ENCODE measurements at regions not wholly inside any gene's neighbourhood (a gene's known extent, or its start where the extent isn't known, plus 50 kb on each side); places are given as distances from the start of the nearest gene placed in this dataset.

DNA sequence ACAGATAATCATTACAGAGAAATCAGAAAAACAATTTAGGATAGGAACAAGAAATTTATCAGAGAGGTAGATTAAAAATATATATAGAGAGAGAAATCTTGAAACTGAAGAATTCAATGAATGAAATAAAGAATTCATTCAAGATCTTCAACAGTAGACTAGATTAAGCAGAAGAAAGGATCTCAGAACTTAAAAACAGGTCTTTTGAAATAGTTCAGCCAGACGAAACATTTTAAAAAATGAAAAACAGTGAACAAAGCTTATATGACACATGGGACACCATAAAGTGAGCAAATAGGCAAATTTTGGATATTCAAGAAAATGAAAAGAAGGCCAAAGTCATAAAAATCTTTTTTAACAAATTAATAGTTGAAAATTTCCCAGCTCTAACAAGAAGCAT is 138.8 kb downstream of the CASP12 start:
- H3K9me3 ChIP-seq (ENCODE audit: control insufficient read depth, insufficient read depth, low read length), result no peaks in the 10 kb centered on the region
- no peak overlapping the region for H3K9ac ChIP-seq (ENCODE audit: low read depth, low read length)
- no peaks in the 10 kb centered on the region for H3K27me3 ChIP-seq (ENCODE audit: control insufficient read depth, insufficient read depth, low read length)
- H3K4me3 ChIP-seq (ENCODE audit: low read depth, low read length), result no peak overlapping the region
- H3K27ac ChIP-seq (ENCODE audit: low read depth, low read length), result no peak overlapping the region
- H3K4me1 ChIP-seq (ENCODE audit: control insufficient read depth, insufficient read depth, low read length), result peaks cover 11% of the 10 kb centered on the region; the same call in 1 of the 2 replicates
- H3K36me3 ChIP-seq (ENCODE audit: control insufficient read depth, insufficient read depth, low read length), result no peaks in the 10 kb centered on the region

DNA sequence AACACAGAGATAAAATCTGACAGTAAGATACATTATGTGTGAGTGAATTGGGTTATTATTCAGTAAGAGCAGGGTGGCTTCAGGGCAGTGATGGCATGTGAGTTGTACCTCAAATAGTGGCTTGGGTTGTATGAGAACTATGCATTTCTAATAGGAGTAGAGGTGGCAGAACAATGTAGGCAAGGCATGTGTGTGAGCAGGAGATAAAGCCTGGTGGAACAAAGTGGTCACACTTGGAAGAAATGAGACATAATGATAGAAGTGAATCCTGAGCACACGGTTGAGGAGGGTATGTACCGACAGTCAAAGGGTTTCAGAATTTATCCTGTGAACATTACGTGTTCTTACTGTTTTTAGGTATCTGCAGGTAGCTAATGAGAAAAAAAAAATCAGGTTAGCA is 159.3 kb downstream of the CASP12 start:
- Histone ChIP-seq H3K4me3 (ENCODE audit: low read depth, low read length) (no peak overlapping the region), H3K27ac (ENCODE audit: low read depth, low read length) (no peak overlapping the region), H3K36me3 (ENCODE audit: control insufficient read depth, insufficient read depth, low read length) (no peaks in the 10 kb centered on the region), H3K9me3 (ENCODE audit: control insufficient read depth, insufficient read depth, low read length) (no peaks in the 10 kb centered on the region), H3K27me3 (ENCODE audit: control insufficient read depth, insufficient read depth, low read length) (no peaks in the 10 kb centered on the region), H3K9ac (ENCODE audit: low read depth, low read length) (no peak overlapping the region), H3K4me1 (ENCODE audit: control insufficient read depth, insufficient read depth, low read length) (no peaks in the 10 kb centered on the region)

DNA sequence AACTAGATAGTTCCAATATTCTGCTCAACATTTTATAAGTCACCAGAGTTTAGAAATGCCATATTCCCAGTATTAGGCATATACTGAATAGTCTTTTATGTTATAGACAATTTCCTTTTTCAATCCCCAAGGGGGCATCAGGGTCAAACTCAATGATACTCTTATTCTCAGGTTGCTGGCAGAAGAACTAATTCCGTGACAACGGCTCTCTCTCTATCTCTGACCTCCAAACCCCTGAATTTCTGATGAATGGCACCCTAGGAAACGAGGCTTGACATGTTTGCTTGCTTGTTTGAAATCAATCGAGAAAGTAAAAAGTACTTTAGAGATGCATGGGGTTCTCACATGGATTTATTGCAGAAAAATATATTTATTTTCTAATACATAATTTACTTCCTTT is 160.1 kb downstream of the CASP12 start:
- no peaks in the 10 kb centered on the region for H3K4me1 ChIP-seq (ENCODE audit: control insufficient read depth, insufficient read depth, low read length)
- H3K4me3 ChIP-seq (ENCODE audit: low read depth, low read length), result no peak overlapping the region
- H3K9me3 ChIP-seq (ENCODE audit: control insufficient read depth, insufficient read depth, low read length), result no peaks in the 10 kb centered on the region
- no peaks in the 10 kb centered on the region for H3K36me3 ChIP-seq (ENCODE audit: control insufficient read depth, insufficient read depth, low read length)
- no peak overlapping the region for H3K9ac ChIP-seq (ENCODE audit: low read depth, low read length)
- no peak overlapping the region for H3K27ac ChIP-seq (ENCODE audit: low read depth, low read length)
- no peaks in the 10 kb centered on the region for H3K27me3 ChIP-seq (ENCODE audit: control insufficient read depth, insufficient read depth, low read length)

DNA sequence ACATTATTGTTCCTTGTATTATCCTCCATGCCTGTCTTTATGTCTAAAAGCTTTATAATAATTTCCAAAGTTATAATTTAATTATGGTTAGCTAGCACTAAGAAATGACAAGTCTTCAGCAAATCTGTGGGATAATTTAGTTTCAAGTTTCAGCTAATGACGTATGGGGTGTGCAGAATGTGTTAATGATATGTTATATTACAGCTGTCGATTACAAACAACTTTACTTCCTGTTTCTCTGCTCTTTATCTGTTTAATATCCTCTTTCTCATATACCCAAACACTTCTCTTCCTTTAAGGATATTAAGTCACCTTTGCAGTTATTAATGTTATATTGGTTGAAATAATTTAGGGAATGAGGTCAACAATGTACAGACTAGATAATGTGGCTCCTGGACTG is 161.8 kb downstream of the CASP12 start:
- Histone ChIP-seq H3K4me1 (ENCODE audit: control insufficient read depth, insufficient read depth, low read length) (no peaks in the 10 kb centered on the region), H3K9me3 (ENCODE audit: control insufficient read depth, insufficient read depth, low read length) (no peaks in the 10 kb centered on the region), H3K36me3 (ENCODE audit: control insufficient read depth, insufficient read depth, low read length) (no peaks in the 10 kb centered on the region), H3K9ac (ENCODE audit: low read depth, low read length) (no peak overlapping the region), H3K27ac (ENCODE audit: low read depth, low read length) (no peak overlapping the region), H3K4me3 (ENCODE audit: low read depth, low read length) (no peak overlapping the region), H3K27me3 (ENCODE audit: control insufficient read depth, insufficient read depth, low read length) (no peaks in the 10 kb centered on the region)

DNA sequence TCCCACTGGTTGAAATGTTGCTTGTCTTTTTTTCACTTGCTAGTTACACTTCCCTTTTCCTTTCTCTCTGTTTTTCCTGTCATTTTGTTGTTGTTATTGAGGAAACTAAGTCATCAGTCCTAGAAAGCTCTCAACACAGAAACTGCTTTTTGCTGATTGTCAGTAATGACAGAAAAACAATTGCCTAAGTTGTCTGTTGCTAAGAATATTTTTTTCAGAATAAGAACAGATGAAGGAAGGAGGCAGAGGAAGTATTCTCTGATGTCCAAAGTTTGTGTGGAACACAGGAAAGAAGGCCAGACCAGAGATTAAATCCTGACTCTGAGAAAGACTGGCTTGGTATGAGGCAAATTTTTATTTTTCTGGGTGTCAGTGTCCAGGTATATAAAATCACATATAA is 163.3 kb downstream of the CASP12 start:
- Histone ChIP-seq H3K4me1 (ENCODE audit: control insufficient read depth, insufficient read depth, low read length) (no peaks in the 10 kb centered on the region), H3K4me3 (ENCODE audit: low read depth, low read length) (no peak overlapping the region), H3K27me3 (ENCODE audit: control insufficient read depth, insufficient read depth, low read length) (no peaks in the 10 kb centered on the region), H3K36me3 (ENCODE audit: control insufficient read depth, insufficient read depth, low read length) (no peaks in the 10 kb centered on the region), H3K9ac (ENCODE audit: low read depth, low read length) (no peak overlapping the region), H3K9me3 (ENCODE audit: control insufficient read depth, insufficient read depth, low read length) (no peaks in the 10 kb centered on the region), H3K27ac (ENCODE audit: low read depth, low read length) (no peak overlapping the region)

DNA sequence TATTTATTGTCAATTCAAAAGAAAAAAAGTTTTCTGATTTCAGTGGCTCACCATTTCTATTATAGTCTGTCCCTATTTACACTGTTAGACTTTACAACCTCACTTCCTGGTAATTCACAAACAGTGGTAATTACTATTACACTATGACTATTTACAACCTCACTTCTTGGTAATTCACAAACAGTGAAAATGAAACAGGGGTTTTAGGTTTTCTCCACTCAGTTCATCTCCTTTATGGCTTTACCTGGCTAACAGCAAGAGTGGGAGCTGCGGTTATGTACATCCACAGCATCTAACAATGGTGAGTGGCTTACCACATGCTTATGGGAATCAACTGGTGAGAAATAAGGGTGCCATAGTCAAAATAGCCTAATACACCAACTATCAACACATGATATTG is 166.4 kb downstream of the CASP12 start:
- Histone ChIP-seq H3K36me3 (ENCODE audit: control insufficient read depth, insufficient read depth, low read length) (no peaks in the 10 kb centered on the region), H3K27ac (ENCODE audit: low read depth, low read length) (no peak overlapping the region), H3K4me1 (ENCODE audit: control insufficient read depth, insufficient read depth, low read length) (no peaks in the 10 kb centered on the region), H3K9ac (ENCODE audit: low read depth, low read length) (no peak overlapping the region), H3K27me3 (ENCODE audit: control insufficient read depth, insufficient read depth, low read length) (no peaks in the 10 kb centered on the region), H3K4me3 (ENCODE audit: low read depth, low read length) (no peak overlapping the region), H3K9me3 (ENCODE audit: control insufficient read depth, insufficient read depth, low read length) (no peaks in the 10 kb centered on the region)

DNA sequence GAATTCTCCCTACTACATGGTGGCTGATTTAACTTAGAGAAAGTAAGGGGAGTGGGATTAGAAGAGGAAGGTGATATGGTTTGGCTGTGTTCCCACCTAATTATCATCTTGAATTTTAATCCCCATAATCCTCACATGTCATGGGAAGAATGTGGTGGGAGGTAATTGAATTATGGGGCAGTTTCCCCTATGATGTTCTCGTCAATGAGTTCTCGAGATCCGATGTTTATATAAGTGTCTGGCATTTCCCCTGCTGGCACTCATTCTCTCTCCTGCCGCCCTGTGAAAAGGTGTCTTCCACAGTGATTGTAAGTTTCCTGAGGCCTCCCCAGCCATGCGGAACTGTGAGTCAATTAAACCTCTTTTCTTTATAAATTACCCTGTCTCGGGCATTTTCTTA is 169.3 kb downstream of the CASP12 start:
- H3K27me3 ChIP-seq (ENCODE audit: control insufficient read depth, insufficient read depth, low read length), result no peaks in the 10 kb centered on the region
- no peak overlapping the region for H3K9ac ChIP-seq (ENCODE audit: low read depth, low read length)
- H3K4me1 ChIP-seq (ENCODE audit: control insufficient read depth, insufficient read depth, low read length), result no peaks in the 10 kb centered on the region
- H3K27ac ChIP-seq (ENCODE audit: low read depth, low read length), result no peak overlapping the region
- no peak overlapping the region for H3K4me3 ChIP-seq (ENCODE audit: low read depth, low read length)
- no peaks in the 10 kb centered on the region for H3K36me3 ChIP-seq (ENCODE audit: control insufficient read depth, insufficient read depth, low read length)
- H3K9me3 ChIP-seq (ENCODE audit: control insufficient read depth, insufficient read depth, low read length), result no peaks in the 10 kb centered on the region

DNA sequence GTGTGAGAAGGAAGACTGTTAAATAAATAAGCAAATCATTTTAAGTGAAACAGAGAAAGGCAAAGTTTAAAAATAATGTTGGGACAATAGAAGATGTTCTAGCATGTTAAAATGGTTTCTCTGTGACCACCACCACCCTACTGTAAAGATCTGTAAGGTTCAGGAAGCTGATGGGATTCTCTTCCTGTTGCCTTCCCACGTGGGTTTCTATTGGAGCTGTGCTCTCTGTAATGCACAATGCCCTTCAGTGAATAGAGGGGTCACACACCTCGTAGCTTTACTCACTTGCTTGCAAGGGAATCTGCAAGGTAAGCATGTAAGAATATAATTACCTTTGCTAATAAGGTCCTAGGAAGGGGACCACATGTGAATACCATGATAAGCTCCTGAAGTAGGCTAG is 170.5 kb downstream of the CASP12 start:
- no peak overlapping the region for H3K9ac ChIP-seq (ENCODE audit: low read depth, low read length)
- H3K27ac ChIP-seq (ENCODE audit: low read depth, low read length), result no peak overlapping the region
- no peaks in the 10 kb centered on the region for H3K36me3 ChIP-seq (ENCODE audit: control insufficient read depth, insufficient read depth, low read length)
- H3K27me3 ChIP-seq (ENCODE audit: control insufficient read depth, insufficient read depth, low read length), result no peaks in the 10 kb centered on the region
- no peak overlapping the region for H3K4me3 ChIP-seq (ENCODE audit: low read depth, low read length)
- H3K9me3 ChIP-seq (ENCODE audit: control insufficient read depth, insufficient read depth, low read length), result no peaks in the 10 kb centered on the region
- no peaks in the 10 kb centered on the region for H3K4me1 ChIP-seq (ENCODE audit: control insufficient read depth, insufficient read depth, low read length)

DNA sequence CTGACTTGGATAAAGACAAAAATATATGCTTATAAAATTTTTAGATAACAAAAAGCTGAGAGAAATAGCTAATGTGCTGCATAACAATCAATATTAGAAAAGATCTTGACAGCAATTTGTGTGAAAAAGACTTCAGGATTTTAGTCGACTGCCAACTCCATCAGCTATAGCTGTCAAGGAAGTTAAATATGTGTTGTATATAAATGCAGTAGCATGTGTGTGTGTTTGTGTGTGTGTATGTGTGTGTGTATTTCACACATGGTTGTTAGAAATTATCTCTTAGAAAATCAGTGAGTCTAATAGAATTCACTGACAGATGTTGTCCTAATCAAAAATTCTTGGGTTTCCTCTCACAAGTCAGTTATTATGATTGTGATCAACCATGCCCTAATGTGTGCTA is 171.2 kb downstream of the CASP12 start:
- H3K27me3 ChIP-seq (ENCODE audit: control insufficient read depth, insufficient read depth, low read length), result no peaks in the 10 kb centered on the region
- no peak overlapping the region for H3K9ac ChIP-seq (ENCODE audit: low read depth, low read length)
- no peaks in the 10 kb centered on the region for H3K9me3 ChIP-seq (ENCODE audit: control insufficient read depth, insufficient read depth, low read length)
- H3K4me3 ChIP-seq (ENCODE audit: low read depth, low read length), result no peak overlapping the region
- H3K36me3 ChIP-seq (ENCODE audit: control insufficient read depth, insufficient read depth, low read length), result no peaks in the 10 kb centered on the region
- no peaks in the 10 kb centered on the region for H3K4me1 ChIP-seq (ENCODE audit: control insufficient read depth, insufficient read depth, low read length)
- no peak overlapping the region for H3K27ac ChIP-seq (ENCODE audit: low read depth, low read length)

DNA sequence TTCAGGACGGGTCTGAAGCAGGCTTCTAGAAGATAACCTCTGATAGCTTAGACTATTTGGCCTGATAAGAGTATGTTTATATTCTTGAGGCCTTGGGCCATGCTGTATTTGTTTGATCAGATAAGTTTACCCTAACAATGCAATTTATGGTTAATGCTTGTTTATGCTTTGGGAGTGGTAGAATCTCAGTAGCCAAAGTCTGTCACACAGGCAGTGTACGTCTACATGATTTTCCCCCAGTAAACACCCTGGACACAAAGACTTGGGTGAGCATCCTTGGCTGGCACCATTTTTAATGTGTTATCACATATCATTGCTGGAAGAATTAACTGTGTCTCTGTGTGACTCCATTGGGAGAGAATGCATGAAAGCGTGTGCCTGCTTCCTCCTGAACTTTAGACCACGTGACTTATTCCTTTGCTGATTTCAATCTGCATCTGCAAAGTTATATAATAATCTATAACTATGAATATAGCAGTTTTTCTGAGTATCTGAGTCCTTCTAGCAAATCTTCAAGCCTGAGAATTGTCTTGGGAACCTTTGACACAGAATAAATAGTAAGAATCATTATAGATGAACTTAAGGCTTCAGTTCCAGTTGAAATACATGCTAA is 172.4 kb downstream of the CASP12 start:
- H3K4me3 ChIP-seq (ENCODE audit: low read depth, low read length), result no peak overlapping the region
- no peaks in the 10 kb centered on the region for H3K4me1 ChIP-seq (ENCODE audit: control insufficient read depth, insufficient read depth, low read length)
- no peaks in the 10 kb centered on the region for H3K36me3 ChIP-seq (ENCODE audit: control insufficient read depth, insufficient read depth, low read length)
- no peaks in the 10 kb centered on the region for H3K9me3 ChIP-seq (ENCODE audit: control insufficient read depth, insufficient read depth, low read length)
- H3K9ac ChIP-seq (ENCODE audit: low read depth, low read length), result no peak overlapping the region
- no peaks in the 10 kb centered on the region for H3K27me3 ChIP-seq (ENCODE audit: control insufficient read depth, insufficient read depth, low read length)
- no peak overlapping the region for H3K27ac ChIP-seq (ENCODE audit: low read depth, low read length)

DNA sequence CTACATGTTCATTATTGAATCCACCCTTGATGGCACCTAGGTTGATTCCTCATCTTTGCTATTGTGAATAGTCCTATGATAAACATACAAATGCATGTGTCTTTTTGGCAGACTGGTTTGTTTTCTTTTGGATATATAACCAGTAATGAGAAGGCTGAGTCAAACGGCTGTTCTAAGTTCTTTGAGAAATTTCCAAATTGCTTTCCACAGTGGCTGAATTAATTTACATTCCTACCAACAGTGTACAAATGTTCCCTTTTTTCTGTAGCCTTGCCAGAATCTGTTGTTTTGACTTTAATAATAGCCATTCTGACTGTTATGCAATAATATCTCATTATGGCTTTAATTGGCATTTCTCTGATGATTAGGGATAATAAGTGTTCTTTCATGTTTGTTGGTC is 184.9 kb downstream of the CASP12 start:
- Histone ChIP-seq H3K4me3 (ENCODE audit: low read depth, low read length) (no peak overlapping the region), H3K27me3 (ENCODE audit: control insufficient read depth, insufficient read depth, low read length) (no peaks in the 10 kb centered on the region), H3K36me3 (ENCODE audit: control insufficient read depth, insufficient read depth, low read length) (no peaks in the 10 kb centered on the region), H3K9me3 (ENCODE audit: control insufficient read depth, insufficient read depth, low read length) (no peaks in the 10 kb centered on the region), H3K9ac (ENCODE audit: low read depth, low read length) (no peak overlapping the region), H3K4me1 (ENCODE audit: control insufficient read depth, insufficient read depth, low read length) (peaks cover 7% of the 10 kb centered on the region; the same call in 1 of the 2 replicates), H3K27ac (ENCODE audit: low read depth, low read length) (no peak overlapping the region)
